ENCODE measurements at regions not wholly inside any gene's neighbourhood (a gene's known extent, or its start where the extent isn't known, plus 50 kb on each side); places are given as distances from the start of the nearest gene placed in this dataset.
A peak's percentile ranks its signal among the peaks of the same experiment; 100 is the strongest.

DNA sequence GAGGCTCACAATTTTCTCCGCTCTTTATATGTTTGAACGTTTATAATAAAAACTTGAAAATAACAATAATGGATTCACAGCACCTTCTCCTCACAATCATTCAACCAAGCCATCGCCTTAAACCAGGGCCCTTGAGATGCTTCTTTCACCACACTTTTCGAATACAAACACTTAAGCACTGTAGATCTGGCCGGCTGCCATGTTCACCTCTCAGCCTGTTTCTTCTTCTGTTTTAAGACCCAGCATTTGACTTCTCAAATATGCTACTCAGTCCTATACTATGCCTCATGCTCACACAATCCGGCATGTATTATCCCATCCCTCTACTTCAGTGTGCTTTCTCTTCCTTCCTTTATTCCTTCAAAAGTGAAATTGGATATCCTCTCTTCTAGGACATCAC is 280.6 kb downstream of the TFEC start:
- ATAC-seq: no peak
- TF ChIP-seq ZNF70 (CRISPR knock-in tag; IDR thresholded peaks at IDR 0.05): no peak
- TF ChIP-seq TOX (CRISPR knock-in tag; IDR thresholded peaks at IDR 0.05; ENCODE audit: borderline replicate concordance): no peak
- TF ChIP-seq ISL1 (CRISPR knock-in tag; IDR thresholded peaks at IDR 0.05): no peak
- no peak for TF ChIP-seq ZC3H10 (CRISPR knock-in tag; IDR thresholded peaks at IDR 0.05)
- no peak for TF ChIP-seq OSR1 (CRISPR knock-in tag; IDR thresholded peaks at IDR 0.05)
- TF ChIP-seq ZFP30 (CRISPR knock-in tag; IDR thresholded peaks at IDR 0.05): no peak
- no peak for TF ChIP-seq PATZ1 (CRISPR knock-in tag; IDR thresholded peaks at IDR 0.05; ENCODE audit: borderline replicate concordance)

DNA sequence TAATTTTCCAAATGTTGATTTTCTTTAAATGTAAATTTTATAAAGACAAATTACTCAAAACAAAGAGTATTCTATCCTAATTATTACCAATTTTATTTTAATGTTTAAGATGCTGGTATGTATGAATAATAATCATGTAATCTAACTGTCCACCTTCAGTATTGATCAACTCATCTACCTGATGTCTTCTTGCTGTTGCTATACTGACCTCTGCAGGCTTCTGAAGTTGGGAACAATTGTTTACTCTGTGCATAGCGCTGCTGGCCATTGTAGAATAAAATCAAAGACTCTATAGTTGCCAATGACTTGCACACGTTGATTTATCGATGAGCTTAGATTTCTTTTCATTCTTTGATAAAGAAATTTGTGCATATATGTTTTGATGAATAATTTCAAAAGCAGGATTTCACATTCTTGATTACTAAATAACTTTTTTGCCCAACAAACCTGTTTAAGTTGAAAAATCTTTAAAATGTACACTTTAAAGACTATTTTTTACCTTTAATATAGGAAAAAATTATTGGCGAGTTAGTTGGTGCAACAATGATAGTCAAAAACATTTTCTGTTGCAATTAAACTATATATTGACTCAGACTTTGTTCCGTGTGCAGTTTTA is 282.3 kb downstream of the TFEC start:
- peak; percentile 69; the same call in 2 of the 3 replicates for ATAC-seq
- TF ChIP-seq, protein P1, sequence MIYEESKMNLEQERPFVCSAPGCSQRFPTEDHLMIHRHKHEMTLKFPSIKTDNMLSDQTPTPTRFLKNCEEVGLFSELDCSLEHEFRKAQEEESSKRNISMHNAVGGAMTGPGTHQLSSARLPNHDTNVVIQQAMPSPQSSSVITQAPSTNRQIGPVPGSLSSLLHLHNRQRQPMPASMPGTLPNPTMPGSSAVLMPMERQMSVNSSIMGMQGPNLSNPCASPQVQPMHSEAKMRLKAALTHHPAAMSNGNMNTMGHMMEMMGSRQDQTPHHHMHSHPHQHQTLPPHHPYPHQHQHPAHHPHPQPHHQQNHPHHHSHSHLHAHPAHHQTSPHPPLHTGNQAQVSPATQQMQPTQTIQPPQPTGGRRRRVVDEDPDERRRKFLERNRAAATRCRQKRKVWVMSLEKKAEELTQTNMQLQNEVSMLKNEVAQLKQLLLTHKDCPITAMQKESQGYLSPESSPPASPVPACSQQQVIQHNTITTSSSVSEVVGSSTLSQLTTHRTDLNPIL (CRISPR knock-in tag; IDR thresholded peaks at IDR 0.05; ENCODE audit: low read depth): no peak
- TF ChIP-seq ARNTL (CRISPR knock-in tag; IDR thresholded peaks at IDR 0.05; ENCODE audit: borderline replicate concordance, low read depth) (no peak), ZC3H10 (CRISPR knock-in tag; IDR thresholded peaks at IDR 0.05) (no peak), BACH2 (CRISPR knock-in tag; IDR thresholded peaks at IDR 0.05; ENCODE audit: borderline replicate concordance) (no peak), CSRNP3 (CRISPR knock-in tag; IDR thresholded peaks at IDR 0.05) (no peak), ZFP30 (CRISPR knock-in tag; IDR thresholded peaks at IDR 0.05) (no peak), RARB (CRISPR knock-in tag; IDR thresholded peaks at IDR 0.05) (no peak), ZNF565 (CRISPR knock-in tag; conservative IDR thresholded peaks at IDR 0.05; ENCODE audit: low read depth) (no peak), ISL1 (CRISPR knock-in tag; IDR thresholded peaks at IDR 0.05) (no peak), GLIS3 (CRISPR knock-in tag; IDR thresholded peaks at IDR 0.05) (no peak), ZNF8 (CRISPR knock-in tag; IDR thresholded peaks at IDR 0.05) (no peak), PATZ1 (CRISPR knock-in tag; IDR thresholded peaks at IDR 0.05; ENCODE audit: borderline replicate concordance) (no peak), OSR1 (CRISPR knock-in tag; IDR thresholded peaks at IDR 0.05) (no peak), CSDC2 (CRISPR knock-in tag; IDR thresholded peaks at IDR 0.05) (no peak)

DNA sequence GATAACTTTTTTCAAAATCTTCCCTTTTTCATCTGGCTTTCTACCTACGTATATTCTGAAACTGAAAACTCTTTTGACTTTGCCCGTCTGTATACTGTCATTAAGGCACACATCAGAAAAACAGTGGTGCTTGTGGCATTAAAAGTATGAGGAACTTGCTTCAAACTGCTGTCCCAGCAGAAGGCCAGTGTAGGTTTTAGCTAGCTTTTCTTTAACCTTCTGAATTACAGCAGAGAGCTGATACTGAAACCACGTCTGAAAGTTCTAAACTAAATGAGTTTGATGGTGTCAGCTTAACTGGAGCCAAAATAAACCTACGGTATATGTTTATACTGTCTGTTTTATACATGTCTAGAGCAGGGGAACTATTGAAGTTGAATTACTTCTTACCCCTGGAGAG is 283.4 kb downstream of the TFEC start:
- no peak for ATAC-seq
- no peak for TF ChIP-seq ZFP3 (CRISPR knock-in tag; IDR thresholded peaks at IDR 0.05)
- TF ChIP-seq CSRNP3 (CRISPR knock-in tag; IDR thresholded peaks at IDR 0.05): no peak
- no peak for TF ChIP-seq GLIS3 (CRISPR knock-in tag; IDR thresholded peaks at IDR 0.05)
- TF ChIP-seq ISL1 (CRISPR knock-in tag; IDR thresholded peaks at IDR 0.05): no peak
- no peak for TF ChIP-seq ZC3H10 (CRISPR knock-in tag; IDR thresholded peaks at IDR 0.05)
- no peak for TF ChIP-seq ZNF565 (CRISPR knock-in tag; conservative IDR thresholded peaks at IDR 0.05; ENCODE audit: low read depth)
- TF ChIP-seq, protein P2, sequence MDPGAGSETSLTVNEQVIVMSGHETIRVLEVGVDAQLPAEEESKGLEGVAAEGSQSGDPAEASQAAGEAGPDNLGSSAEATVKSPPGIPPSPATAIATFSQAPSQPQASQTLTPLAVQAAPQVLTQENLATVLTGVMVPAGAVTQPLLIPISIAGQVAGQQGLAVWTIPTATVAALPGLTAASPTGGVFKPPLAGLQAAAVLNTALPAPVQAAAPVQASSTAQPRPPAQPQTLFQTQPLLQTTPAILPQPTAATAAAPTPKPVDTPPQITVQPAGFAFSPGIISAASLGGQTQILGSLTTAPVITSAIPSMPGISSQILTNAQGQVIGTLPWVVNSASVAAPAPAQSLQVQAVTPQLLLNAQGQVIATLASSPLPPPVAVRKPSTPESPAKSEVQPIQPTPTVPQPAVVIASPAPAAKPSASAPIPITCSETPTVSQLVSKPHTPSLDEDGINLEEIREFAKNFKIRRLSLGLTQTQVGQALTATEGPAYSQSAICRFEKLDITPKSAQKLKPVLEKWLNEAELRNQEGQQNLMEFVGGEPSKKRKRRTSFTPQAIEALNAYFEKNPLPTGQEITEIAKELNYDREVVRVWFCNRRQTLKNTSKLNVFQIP (CRISPR knock-in tag; IDR thresholded peaks at IDR 0.05; ENCODE audit: borderline replicate concordance, low read depth): no peak
- no peak for TF ChIP-seq ESRRG (CRISPR knock-in tag; IDR thresholded peaks at IDR 0.05)

Measured in SK-N-SH treated with all-trans-retinoic acid at 6 μM for 48 hours (cell line).